Endothelial cell (in vitro differentiated cells): ENCODE measurements at regions not wholly inside any gene's neighbourhood (a gene's known extent, or its start where the extent isn't known, plus 50 kb on each side); places are given as distances from the start of the nearest gene placed in this dataset.

ENCODE experiments used
- DNase-seq: peaks from one replicate; pipeline ENCODE4 v3.0.0; 2021; ENCODE audit warnings: low spot score
- H3K27ac Mint-ChIP-seq: one replicate; pipeline ENCODE4 v1.8.0; 2021; ENCODE audit warnings: mixed read lengths, inconsistent platforms; ENCODE audit not compliant: unreplicated experiment
- H3K27me3 Mint-ChIP-seq: one replicate; pipeline ENCODE4 v1.8.0; 2021; ENCODE audit warnings: mild to moderate bottlenecking, moderate library complexity, mixed read lengths, inconsistent platforms; ENCODE audit not compliant: unreplicated experiment
- H3K36me3 Mint-ChIP-seq: one replicate; pipeline ENCODE4 v1.8.0; 2021; ENCODE audit warnings: mild to moderate bottlenecking, low read depth, mixed read lengths, inconsistent platforms; ENCODE audit not compliant: unreplicated experiment
- H3K4me1 Mint-ChIP-seq: one replicate; pipeline ENCODE4 v1.8.0; 2021; ENCODE audit warnings: mild to moderate bottlenecking, mixed read lengths, inconsistent platforms; ENCODE audit not compliant: unreplicated experiment
- H3K4me3 Mint-ChIP-seq: one replicate; pipeline ENCODE4 v1.8.0; 2021; ENCODE audit warnings: mild to moderate bottlenecking, mixed read lengths, inconsistent platforms; ENCODE audit not compliant: unreplicated experiment
- H3K9me3 Mint-ChIP-seq: one replicate; pipeline ENCODE4 v1.8.0; 2021; ENCODE audit warnings: mixed read lengths, inconsistent platforms; ENCODE audit not compliant: unreplicated experiment
- CTCF ChIP-seq: fragments of 200-600 bp; sonication (generic); IDR thresholded peaks from one replicate; pipeline ENCODE4 v1.5.0; 2021; ENCODE audit warnings: antibody characterized with exemption; ENCODE audit not compliant: unreplicated experiment

GRCh38 chr4:121554382-121554781 lies 142.4 kb downstream of the ANXA5 start:
- Mint-ChIP-seq H3K4me3 (no peak overlapping the region), H3K27ac (no peak overlapping the region), H3K27me3 (no peaks in the 10 kb centered on the region), H3K9me3 (no peaks in the 10 kb centered on the region), H3K36me3 (no peaks in the 10 kb centered on the region), H3K4me1 (peaks cover 6% of the 10 kb centered on the region)
- no peak for DNase-seq
- no peak for TF ChIP-seq CTCF

DNA sequence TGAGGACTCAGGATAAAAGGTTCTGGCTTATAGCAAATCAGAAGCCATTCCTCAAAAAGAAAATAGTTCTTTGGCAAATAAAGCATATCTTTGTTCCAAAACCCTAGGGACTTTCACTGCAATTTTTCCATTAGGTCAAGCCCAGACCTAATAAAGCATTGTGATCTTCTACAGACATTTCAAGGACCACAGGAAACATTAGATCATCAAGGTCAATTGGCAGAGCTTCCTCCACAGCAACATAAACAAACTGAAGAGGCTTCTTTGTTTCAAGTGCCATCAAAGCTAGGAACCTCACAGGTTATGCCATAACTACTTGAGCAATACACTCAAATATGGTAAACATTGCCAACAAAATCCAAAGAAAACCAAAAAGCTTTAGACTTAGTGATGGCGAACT lies 144.9 kb downstream of the ANXA5 start:
- no peaks in the 10 kb centered on the region for H3K36me3 Mint-ChIP-seq
- H3K27ac Mint-ChIP-seq: no peak overlapping the region
- H3K4me1 Mint-ChIP-seq: peaks cover 6% of the 10 kb centered on the region
- no peak for TF ChIP-seq CTCF
- no peaks in the 10 kb centered on the region for H3K27me3 Mint-ChIP-seq
- H3K4me3 Mint-ChIP-seq: no peak overlapping the region
- no peaks in the 10 kb centered on the region for H3K9me3 Mint-ChIP-seq
- DNase-seq: no peak

DNA sequence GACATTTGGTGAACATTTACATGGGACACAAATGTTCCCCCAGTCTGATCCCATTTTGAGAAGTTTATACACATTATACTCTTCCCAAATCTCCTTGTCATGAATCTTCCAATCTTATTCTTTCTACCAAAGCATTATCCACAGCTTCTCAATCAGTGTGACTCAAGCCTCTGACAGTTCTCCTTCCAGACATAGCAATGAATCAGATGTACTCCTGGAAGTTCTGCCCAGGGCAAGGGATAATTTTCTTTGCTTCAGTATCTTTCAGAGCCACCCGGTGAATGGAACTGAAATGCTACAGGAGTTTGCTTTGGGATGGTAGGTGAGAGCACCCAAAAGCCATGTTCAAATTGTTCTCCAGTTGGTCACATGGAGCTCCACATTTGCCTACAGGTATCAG lies 145.5 kb downstream of the ANXA5 start:
- no peak for DNase-seq
- Mint-ChIP-seq H3K36me3 (no peaks in the 10 kb centered on the region), H3K27ac (no peak overlapping the region)

DNA sequence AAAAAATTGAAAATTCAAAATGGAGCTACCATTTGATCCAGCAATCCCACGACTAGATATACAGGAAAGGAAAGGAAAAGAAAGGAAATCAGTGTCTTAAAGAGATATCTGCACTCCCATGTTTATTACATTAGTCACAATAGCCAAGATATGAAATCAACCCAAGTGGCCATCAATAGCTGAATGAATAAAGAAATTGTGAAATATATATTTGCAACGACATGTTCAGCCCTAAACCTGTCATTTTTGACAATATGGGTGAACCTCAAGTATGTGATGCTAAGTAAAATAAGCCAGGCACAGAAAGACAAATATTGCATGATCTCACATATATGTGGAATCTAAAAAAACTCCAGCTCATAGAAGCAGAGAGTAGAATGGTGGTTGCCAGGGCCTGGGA lies 155.1 kb downstream of the ANXA5 start:
- Mint-ChIP-seq H3K27ac (no peak overlapping the region), H3K27me3 (no peaks in the 10 kb centered on the region), H3K4me3 (no peak overlapping the region), H3K4me1 (no peaks in the 10 kb centered on the region), H3K9me3 (no peaks in the 10 kb centered on the region), H3K36me3 (no peaks in the 10 kb centered on the region)
- TF ChIP-seq CTCF: no peak
- no peak for DNase-seq

More for the DNA sequence above, 145.5 kb downstream of the ANXA5 start:
- no peak overlapping the region for H3K4me3 Mint-ChIP-seq
- H3K27me3 Mint-ChIP-seq: no peaks in the 10 kb centered on the region
- no peak for TF ChIP-seq CTCF
- peaks cover 6% of the 10 kb centered on the region for H3K4me1 Mint-ChIP-seq
- H3K9me3 Mint-ChIP-seq: no peaks in the 10 kb centered on the region

GRCh38 chr4:121535351-121535750 lies 154.5 kb upstream of the QRFPR start:
- Mint-ChIP-seq H3K36me3 (no peaks in the 10 kb centered on the region), H3K9me3 (no peaks in the 10 kb centered on the region), H3K27ac (no peak overlapping the region), H3K4me1 (no peaks in the 10 kb centered on the region), H3K4me3 (no peak overlapping the region), H3K27me3 (no peaks in the 10 kb centered on the region)
- DNase-seq: no peak
- TF ChIP-seq CTCF: no peak
